ENCODE measurements at regions not wholly inside any gene's neighbourhood (a gene's known extent, or its start where the extent isn't known, plus 50 kb on each side); places are given as distances from the start of the nearest gene placed in this dataset.

DNA sequence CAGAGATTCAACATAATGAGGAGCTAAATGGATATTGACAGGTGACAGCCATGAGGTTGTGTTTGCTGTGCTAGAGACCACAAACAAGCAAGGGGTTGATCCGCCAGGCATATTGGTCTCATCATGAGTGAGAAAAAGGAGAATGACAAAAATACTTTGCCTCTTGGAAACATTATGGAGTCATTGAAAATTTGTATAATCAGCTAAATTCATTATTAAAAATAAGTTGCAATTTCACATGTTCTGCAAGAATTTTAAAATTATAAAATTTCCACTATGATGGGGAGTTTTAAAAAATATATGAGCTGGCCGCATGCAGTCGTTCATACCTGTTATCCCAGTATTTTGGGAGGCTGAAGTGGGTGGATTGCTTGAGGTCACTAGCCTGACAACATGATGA lies 912.3 kb upstream of the SLC35B3 start:
- in situ Hi-C loops (cut with HindIII; ENCODE audit: extremely low pct_ligation_motif_present, low pct_unique_long_range_greater_than_20kb) = no loop called here
- Histone ChIP-seq H3K9me3 (ENCODE audit: low read length) (peaks cover 45% of the 10 kb centered on the region), H3K9ac (ENCODE audit: insufficient read depth, low read depth, low read length) (no peak overlapping the region), H3K4me3 (replicated peaks in 1 of 3; ENCODE audit: insufficient read depth in 1 of 3, low read depth in 2 of 3, low read length in 3 of 3) (no peak overlapping the region), H3K27me3 (ENCODE audit: control insufficient read depth in 1 of 2, insufficient read depth in 2 of 2, low read length in 2 of 2) (no peaks in the 10 kb centered on the region), H3K27ac (ENCODE audit: extremely low read length, insufficient read depth, low read length) (no peak overlapping the region), H2AFZ (ENCODE audit: low read length) (no peak overlapping the region), H3K4me1 (ENCODE audit: insufficient read depth, low read length) (no peaks in the 10 kb centered on the region), H3K4me2 (ENCODE audit: low read depth, low read length) (no peak overlapping the region), H4K20me1 (ENCODE audit: insufficient read depth, low read length) (no peaks in the 10 kb centered on the region), H3K36me3 (replicated peaks in 1 of 2; ENCODE audit: control insufficient read depth in 1 of 2, insufficient read depth in 2 of 2, low read length in 2 of 2) (no peaks in the 10 kb centered on the region), H3K79me2 (ENCODE audit: insufficient read depth, low read length) (no peaks in the 10 kb centered on the region)
- intact Hi-C loops (cut with micrococcal nuclease; ENCODE audit: unreplicated experiment) = no loop called here
- ATAC-seq (no peak), FAIRE-seq (no peak), DNase-seq (ENCODE audit: low spot score) (no peak)
- TF ChIP-seq ZEB1 (IDR thresholded peaks at IDR 0.05; ENCODE audit: insufficient replicate concordance, low read depth) = no peak
- no peak for TF ChIP-seq MATR3 (CRISPR knock-in tag; IDR thresholded peaks at IDR 0.05)
- TF ChIP-seq MAFK (conservative IDR thresholded peaks at IDR 0.05 in 1 of 2, IDR thresholded peaks at IDR 0.05 in 1 of 2; ENCODE audit: low read length in 2 of 2) = peak; percentile 43 to 74; a peak in 2 of 4 replicates
- peak; percentile 53 for TF ChIP-seq MAFF (IDR thresholded peaks at IDR 0.05; ENCODE audit: low read depth, low read length)
- CTCF ChIA-PET (ENCODE audit: low intra/inter-chr PET ratio, low total read pairs) = no interaction called here
- POLR2A ChIA-PET = no interaction called here
- 2% methylated on average over 3 of the region's 3 CpGs for WGBS (ENCODE audit: low lambda C conversion rate)
- BruUV-seq (replicated peaks) = no TSS peak

DNA sequence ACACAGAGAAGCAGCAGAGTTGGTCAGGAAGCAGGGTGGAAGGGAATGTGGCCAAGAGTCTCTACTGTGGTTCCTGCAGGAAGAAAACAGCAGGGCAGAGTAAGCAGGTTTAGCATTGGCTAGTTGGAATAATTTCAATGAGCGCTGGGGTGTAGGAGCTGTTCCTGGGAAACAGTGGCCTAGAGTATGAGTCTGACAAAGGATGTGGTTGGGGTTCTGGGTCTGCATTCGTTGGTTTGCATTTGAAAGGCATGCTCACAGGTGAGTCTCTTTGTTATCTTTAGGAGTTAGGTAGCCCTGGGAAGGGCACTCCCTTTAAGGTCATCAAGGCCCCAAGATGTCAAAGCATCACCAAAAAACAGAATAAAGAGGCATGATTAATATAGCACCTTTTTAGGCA lies 911.6 kb upstream of the SLC35B3 start:
- Histone ChIP-seq H3K79me2 (ENCODE audit: insufficient read depth, low read length) (no peaks in the 10 kb centered on the region), H3K4me2 (ENCODE audit: low read depth, low read length) (no peak overlapping the region), H3K9ac (ENCODE audit: insufficient read depth, low read depth, low read length) (no peak overlapping the region), H4K20me1 (ENCODE audit: insufficient read depth, low read length) (no peaks in the 10 kb centered on the region), H3K4me1 (ENCODE audit: insufficient read depth, low read length) (no peaks in the 10 kb centered on the region), H2AFZ (ENCODE audit: low read length) (no peak overlapping the region), H3K36me3 (replicated peaks in 1 of 2; ENCODE audit: control insufficient read depth in 1 of 2, insufficient read depth in 2 of 2, low read length in 2 of 2) (no peaks in the 10 kb centered on the region), H3K27ac (ENCODE audit: extremely low read length, insufficient read depth, low read length) (no peak overlapping the region), H3K27me3 (ENCODE audit: control insufficient read depth in 1 of 2, insufficient read depth in 2 of 2, low read length in 2 of 2) (no peaks in the 10 kb centered on the region), H3K4me3 (replicated peaks in 1 of 3; ENCODE audit: insufficient read depth in 1 of 3, low read depth in 2 of 3, low read length in 3 of 3) (no peak overlapping the region), H3K9me3 (ENCODE audit: low read length) (peaks cover 38% of the 10 kb centered on the region)
- WGBS (ENCODE audit: low lambda C conversion rate) = 5% methylated on average over 2 of the region's 2 CpGs
- FAIRE-seq (no peak), DNase-seq (ENCODE audit: low spot score) (no peak), ATAC-seq (no peak)
- BruUV-seq (replicated peaks) = no TSS peak
- in situ Hi-C loops (cut with HindIII; ENCODE audit: extremely low pct_ligation_motif_present, low pct_unique_long_range_greater_than_20kb) = no loop called here
- ChIA-PET CTCF (ENCODE audit: low intra/inter-chr PET ratio, low total read pairs) (no interaction called here), POLR2A (no interaction called here)
- TF ChIP-seq POLR2AphosphoS2 (IDR thresholded peaks at IDR 0.05; ENCODE audit: low read depth, low read length) (no peak), PAWR (CRISPR knock-in tag; IDR thresholded peaks at IDR 0.05; ENCODE audit: borderline replicate concordance) (no peak), ZNF460 (CRISPR knock-in tag; IDR thresholded peaks at IDR 0.05; ENCODE audit: borderline replicate concordance) (no peak)
- intact Hi-C loops (cut with micrococcal nuclease; ENCODE audit: unreplicated experiment) = no loop called here

Data from HepG2 (cell line).